Activated B cell treated with CpG ODN at 0.5 μM for 24 hours (primary cell): ENCODE measurements at regions not wholly inside any gene's neighbourhood (a gene's known extent, or its start where the extent isn't known, plus 50 kb on each side); places are given as distances from the start of the nearest gene placed in this dataset.

Source experiments
- ATAC-seq: fragments of 200-7000 bp; cut with Tn5 transposase; one replicate; pipeline ENCODE4 v1.10.0; 2021; ENCODE audit warnings: low read depth, mild to moderate bottlenecking, moderate library complexity
- CTCF ChIA-PET: fragments of 350-600 bp; sonication (Branson Sonifier 250); formaldehyde crosslinking; loops from one replicate; lab custom pipeline; 2021; ENCODE audit warnings: antibody characterized with exemption; lab: Charles Lee
- POLR2A ChIA-PET: fragments of 350-600 bp; sonication (Branson Sonifier 250); formaldehyde crosslinking; loops from one replicate; lab custom pipeline; 2021; ENCODE audit warnings: antibody characterized with exemption; lab: Charles Lee
- DNase-seq: peaks from one replicate; pipeline ENCODE4 v3.0.0; 2022
- H3K27ac Mint-ChIP-seq: one replicate; pipeline ENCODE4 v1.8.0; 2020; ENCODE audit warnings: mixed read lengths
- H3K27me3 Mint-ChIP-seq: one replicate; pipeline ENCODE4 v1.8.0; 2021; ENCODE audit warnings: mixed read lengths
- H3K36me3 Mint-ChIP-seq: one replicate; pipeline ENCODE4 v1.8.0; 2021; ENCODE audit warnings: low read depth, mixed read lengths
- H3K4me1 Mint-ChIP-seq: one replicate; pipeline ENCODE4 v1.8.0; 2021; ENCODE audit warnings: mixed read lengths
- H3K4me3 Mint-ChIP-seq: one replicate; pipeline ENCODE4 v1.8.0; 2020; ENCODE audit warnings: mild to moderate bottlenecking, mixed read lengths
- H3K9me3 Mint-ChIP-seq: one replicate; pipeline ENCODE4 v1.8.0; 2020; ENCODE audit warnings: mixed read lengths
- CTCF ChIP-seq: fragments of 200-600 bp; IDR thresholded peaks from one replicate; pipeline ENCODE4 v1.8.0; 2022; ENCODE audit warnings: antibody characterized with exemption, mild to moderate bottlenecking
- intact Hi-C: fragments of 100-400 bp; cut with micrococcal nuclease; formaldehyde crosslinking; loops from one replicate; pipeline ENCODE4 v1.15.1; 2024

- ChIA-PET POLR2A (no interaction called here), CTCF (no interaction called here)
- no peaks in the 10 kb centered on the region for H3K9me3 Mint-ChIP-seq
- intact Hi-C loops = no loop called here
- no peak for TF ChIP-seq CTCF
- ATAC-seq = no peak
- H3K27me3 Mint-ChIP-seq = no peaks in the 10 kb centered on the region
- H3K4me3 Mint-ChIP-seq = no peak overlapping the region
- no peak for DNase-seq
- H3K4me1 Mint-ChIP-seq = no peaks in the 10 kb centered on the region
- no peaks in the 10 kb centered on the region for H3K36me3 Mint-ChIP-seq
- no peak overlapping the region for H3K27ac Mint-ChIP-seq
Observed at GRCh38 chr4:12691168-12691567, 793.0 kb downstream of the RAB28 start.

- CTCF ChIA-PET = no interaction called here
- TF ChIP-seq CTCF = no peak
- Mint-ChIP-seq H3K27me3 (no peaks in the 10 kb centered on the region), H3K4me3 (no peak overlapping the region), H3K9me3 (no peaks in the 10 kb centered on the region), H3K36me3 (no peaks in the 10 kb centered on the region), H3K4me1 (no peaks in the 10 kb centered on the region), H3K27ac (no peak overlapping the region)
- ATAC-seq (no peak), DNase-seq (no peak)
- intact Hi-C loops = no loop called here
- POLR2A ChIA-PET = no interaction called here
Observed at GRCh38 chr4:12689457-12689856, 794.7 kb downstream of the RAB28 start.

- Mint-ChIP-seq H3K36me3 (no peaks in the 10 kb centered on the region), H3K4me1 (no peaks in the 10 kb centered on the region), H3K27me3 (no peaks in the 10 kb centered on the region), H3K9me3 (peaks cover 7% of the 10 kb centered on the region), H3K27ac (no peak overlapping the region), H3K4me3 (no peak overlapping the region)
- DNase-seq = no peak
- no peak for TF ChIP-seq CTCF
- intact Hi-C loops = no loop called here
- ATAC-seq = no peak
- POLR2A ChIA-PET = no interaction called here
- CTCF ChIA-PET = no interaction called here
Observed at GRCh38 chr4:12679217-12679616, 804.9 kb downstream of the RAB28 start.

- Mint-ChIP-seq H3K4me3 (no peak overlapping the region), H3K36me3 (no peaks in the 10 kb centered on the region), H3K27me3 (no peaks in the 10 kb centered on the region), H3K9me3 (peaks cover 10% of the 10 kb centered on the region), H3K27ac (no peak overlapping the region), H3K4me1 (no peaks in the 10 kb centered on the region)
- ATAC-seq (no peak), DNase-seq (no peak)
- intact Hi-C loops = no loop called here
- POLR2A ChIA-PET = no interaction called here
- CTCF ChIA-PET = no interaction called here
- TF ChIP-seq CTCF = no peak
Observed at GRCh38 chr4:12674184-12674583, 810.0 kb downstream of the RAB28 start.

GRCh38 chr4:12672303-12672702, 811.8 kb downstream of the RAB28 start:
- CTCF ChIA-PET = no interaction called here
- Mint-ChIP-seq H3K4me3 (no peak overlapping the region), H3K9me3 (peaks cover 10% of the 10 kb centered on the region), H3K27ac (no peak overlapping the region), H3K36me3 (no peaks in the 10 kb centered on the region), H3K4me1 (no peaks in the 10 kb centered on the region), H3K27me3 (no peaks in the 10 kb centered on the region)
- intact Hi-C loops = no loop called here
- DNase-seq (no peak), ATAC-seq (no peak)
- POLR2A ChIA-PET = no interaction called here
- no peak for TF ChIP-seq CTCF
